ENCODE measurements at regions not wholly inside any gene's neighbourhood (a gene's known extent, or its start where the extent isn't known, plus 50 kb on each side); places are given as distances from the start of the nearest gene placed in this dataset.

DNA sequence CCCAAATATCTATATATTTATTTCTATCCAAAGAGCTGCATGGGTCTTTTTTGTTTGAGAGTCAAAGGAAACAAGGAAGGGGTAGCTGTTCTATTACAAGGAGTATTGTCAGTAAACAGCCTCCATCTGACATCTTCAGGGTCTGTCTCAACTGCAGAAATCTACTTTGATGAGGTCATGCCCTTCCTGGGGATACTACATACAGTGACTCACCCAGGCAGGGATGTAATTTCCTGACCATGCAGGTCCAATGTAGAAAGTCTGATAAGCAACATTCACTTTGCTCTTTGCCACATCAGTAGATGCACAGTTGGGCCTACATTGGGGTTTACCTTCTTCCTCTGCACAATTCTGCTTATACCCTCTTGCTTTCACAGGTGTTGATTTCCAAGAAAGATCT lies 165.5 kb downstream of the TLR4 start:
- ChIA-PET SMC1A (ENCODE audit: uncharacterized antibody, unreplicated experiment) (no interaction called here), CTCF (no interaction called here), RAD21 (ENCODE audit: unreplicated experiment) (no interaction called here), POLR2A (no interaction called here)
- Histone ChIP-seq H3K4me3 (no peak overlapping the region), H3K4me2 (ENCODE audit: control insufficient read depth, insufficient read depth) (no peak overlapping the region), H2AFZ (ENCODE audit: control insufficient read depth, low read depth, low read length) (no peak overlapping the region), H3K9ac (ENCODE audit: control insufficient read depth, insufficient read depth, low read length) (no peak overlapping the region), H3K36me3 (ENCODE audit: control insufficient read depth in 2 of 2, insufficient read depth in 2 of 2, low read length in 1 of 2) (no peaks in the 10 kb centered on the region), H3K79me2 (ENCODE audit: control insufficient read depth, insufficient read depth, low read length) (no peaks in the 10 kb centered on the region), H3K27ac (ENCODE audit: control insufficient read depth, insufficient read depth) (no peak overlapping the region), H4K20me1 (ENCODE audit: control insufficient read depth, insufficient read depth) (no peaks in the 10 kb centered on the region), H3K9me3 (replicated peaks; ENCODE audit: control insufficient read depth, insufficient read depth, low read length) (no peaks in the 10 kb centered on the region), H3K27me3 (replicated peaks in 1 of 2; ENCODE audit: control insufficient read depth in 2 of 2, insufficient read depth in 2 of 2, low read length in 1 of 2) (no peaks in the 10 kb centered on the region; a peak in 1 of 4 replicates), H3K4me1 (ENCODE audit: control insufficient read depth, insufficient read depth, low read length) (no peaks in the 10 kb centered on the region)
- ATAC-seq (no peak), FAIRE-seq (no peak), DNase-seq (ENCODE audit: low read depth, low spot score) (no peak)
- in situ Hi-C loops (cut with MboI), result no loop called here
- intact Hi-C loops (cut with micrococcal nuclease; ENCODE audit: unreplicated experiment), result loop anchor here (1.0 to 5.0 kb wide), 2 partner anchors 86 to 227 kb away; no protein-coding TSS in a partner anchor
- TF ChIP-seq, protein P1, sequence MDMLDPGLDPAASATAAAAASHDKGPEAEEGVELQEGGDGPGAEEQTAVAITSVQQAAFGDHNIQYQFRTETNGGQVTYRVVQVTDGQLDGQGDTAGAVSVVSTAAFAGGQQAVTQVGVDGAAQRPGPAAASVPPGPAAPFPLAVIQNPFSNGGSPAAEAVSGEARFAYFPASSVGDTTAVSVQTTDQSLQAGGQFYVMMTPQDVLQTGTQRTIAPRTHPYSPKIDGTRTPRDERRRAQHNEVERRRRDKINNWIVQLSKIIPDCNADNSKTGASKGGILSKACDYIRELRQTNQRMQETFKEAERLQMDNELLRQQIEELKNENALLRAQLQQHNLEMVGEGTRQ (IDR thresholded peaks at IDR 0.05; ENCODE audit: borderline replicate concordance, low read depth, low read length), result no peak
- TF ChIP-seq MTA2 (IDR thresholded peaks at IDR 0.05; ENCODE audit: low read depth), result no peak
- TF ChIP-seq EGR1 (IDR thresholded peaks at IDR 0.05; ENCODE audit: borderline replicate concordance in 1 of 2, low read depth in 2 of 2, low read length in 2 of 2), result no peak
- no peak for TF ChIP-seq ZBED1 (IDR thresholded peaks at IDR 0.05; ENCODE audit: borderline replicate concordance)
- TF ChIP-seq EED (IDR thresholded peaks at IDR 0.05; ENCODE audit: low read depth), result no peak
- no peak for TF ChIP-seq BRCA1 (IDR thresholded peaks at IDR 0.05; ENCODE audit: low read depth, low read length)
- TF ChIP-seq, protein P2, sequence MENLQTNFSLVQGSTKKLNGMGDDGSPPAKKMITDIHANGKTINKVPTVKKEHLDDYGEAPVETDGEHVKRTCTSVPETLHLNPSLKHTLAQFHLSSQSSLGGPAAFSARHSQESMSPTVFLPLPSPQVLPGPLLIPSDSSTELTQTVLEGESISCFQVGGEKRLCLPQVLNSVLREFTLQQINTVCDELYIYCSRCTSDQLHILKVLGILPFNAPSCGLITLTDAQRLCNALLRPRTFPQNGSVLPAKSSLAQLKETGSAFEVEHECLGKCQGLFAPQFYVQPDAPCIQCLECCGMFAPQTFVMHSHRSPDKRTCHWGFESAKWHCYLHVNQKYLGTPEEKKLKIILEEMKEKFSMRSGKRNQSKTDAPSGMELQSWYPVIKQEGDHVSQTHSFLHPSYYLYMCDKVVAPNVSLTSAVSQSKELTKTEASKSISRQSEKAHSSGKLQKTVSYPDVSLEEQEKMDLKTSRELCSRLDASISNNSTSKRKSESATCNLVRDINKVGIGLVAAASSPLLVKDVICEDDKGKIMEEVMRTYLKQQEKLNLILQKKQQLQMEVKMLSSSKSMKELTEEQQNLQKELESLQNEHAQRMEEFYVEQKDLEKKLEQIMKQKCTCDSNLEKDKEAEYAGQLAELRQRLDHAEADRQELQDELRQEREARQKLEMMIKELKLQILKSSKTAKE (IDR thresholded peaks at IDR 0.05; ENCODE audit: low read depth, poor library complexity, severe bottlenecking), result no peak
- no peak for TF ChIP-seq ZSCAN29 (IDR thresholded peaks at IDR 0.05)
- no peak for TF ChIP-seq POLR2AphosphoS5 (IDR thresholded peaks at IDR 0.05; ENCODE audit: low read length)
- TF ChIP-seq MXI1 (IDR thresholded peaks at IDR 0.05; ENCODE audit: low read depth, low read length), result no peak
- no peak for TF ChIP-seq HDAC6 (IDR thresholded peaks at IDR 0.05; ENCODE audit: unreplicated experiment)
- TF ChIP-seq MEF2B (IDR thresholded peaks at IDR 0.05; ENCODE audit: partially characterized antibody, poor library complexity, severe bottlenecking), result no peak
- TF ChIP-seq NRF1 (conservative IDR thresholded peaks at IDR 0.05; ENCODE audit: low read depth, low read length), result no peak
- no peak for TF ChIP-seq BCL11A (IDR thresholded peaks at IDR 0.05; ENCODE audit: low read depth, low read length)
- BruUV-seq (replicated peaks), result no TSS peak

Measured in GM12878 (cell line).